HL-60 (cell line): ENCODE measurements at regions not wholly inside any gene's neighbourhood (a gene's known extent, or its start where the extent isn't known, plus 50 kb on each side); places are given as distances from the start of the nearest gene placed in this dataset.

ENCODE experiments used
- DNase-seq, 2 experiments: peaks; one replicate each; pipeline ENCODE4 v3.0.0-alpha.2; 2010 to 2020; ENCODE audit warnings: low read depth in 1 of 2, low spot score in 1 of 2
- H3K27ac ChIP-seq: fragments of 250-450 bp; sonication (Bioruptor Pico); replicated peaks from 2 replicates; pipeline ENCODE4 v1.5.1; 2020; ENCODE audit warnings: mild to moderate bottlenecking, moderate library complexity
- H3K27me3 ChIP-seq: fragments of 250-450 bp; sonication (Bioruptor Pico); 2 replicates; pipeline ENCODE4 v1.5.1; 2021; ENCODE audit warnings: mild to moderate bottlenecking, moderate library complexity; ENCODE audit not compliant: insufficient read depth, poor library complexity, severe bottlenecking
- H3K4me3 ChIP-seq: replicated peaks from 2 replicates; pipeline ENCODE4 v1.5.1; 2011; ENCODE audit warnings: mild to moderate bottlenecking, control low read depth, low read length; ENCODE audit not compliant: insufficient read depth
- GABPA ChIP-seq: IDR thresholded peaks from 2 replicates; pipeline ENCODE4 v1.6.1; 2012; ENCODE audit warnings: low read depth
- POLR2AphosphoS5 ChIP-seq: IDR thresholded peaks from 2 replicates; pipeline ENCODE4 v1.6.1; 2012; ENCODE audit warnings: low read depth
- REST ChIP-seq: IDR thresholded peaks from 2 replicates; pipeline ENCODE4 v1.6.1; 2012; ENCODE audit warnings: low read depth; ENCODE audit not compliant: insufficient replicate concordance
- SPI1 ChIP-seq: IDR thresholded peaks from 2 replicates; pipeline ENCODE4 v1.6.1; 2012; ENCODE audit warnings: low read depth, mild to moderate bottlenecking, borderline replicate concordance
- TF ChIP-seq, protein P1 (sequence below): IDR thresholded peaks from one replicate; pipeline ENCODE4 v1.5.1; 2011; ENCODE audit warnings: low read length, control low read depth, inconsistent platforms; ENCODE audit not compliant: insufficient read depth

- TF ChIP-seq, protein P1, sequence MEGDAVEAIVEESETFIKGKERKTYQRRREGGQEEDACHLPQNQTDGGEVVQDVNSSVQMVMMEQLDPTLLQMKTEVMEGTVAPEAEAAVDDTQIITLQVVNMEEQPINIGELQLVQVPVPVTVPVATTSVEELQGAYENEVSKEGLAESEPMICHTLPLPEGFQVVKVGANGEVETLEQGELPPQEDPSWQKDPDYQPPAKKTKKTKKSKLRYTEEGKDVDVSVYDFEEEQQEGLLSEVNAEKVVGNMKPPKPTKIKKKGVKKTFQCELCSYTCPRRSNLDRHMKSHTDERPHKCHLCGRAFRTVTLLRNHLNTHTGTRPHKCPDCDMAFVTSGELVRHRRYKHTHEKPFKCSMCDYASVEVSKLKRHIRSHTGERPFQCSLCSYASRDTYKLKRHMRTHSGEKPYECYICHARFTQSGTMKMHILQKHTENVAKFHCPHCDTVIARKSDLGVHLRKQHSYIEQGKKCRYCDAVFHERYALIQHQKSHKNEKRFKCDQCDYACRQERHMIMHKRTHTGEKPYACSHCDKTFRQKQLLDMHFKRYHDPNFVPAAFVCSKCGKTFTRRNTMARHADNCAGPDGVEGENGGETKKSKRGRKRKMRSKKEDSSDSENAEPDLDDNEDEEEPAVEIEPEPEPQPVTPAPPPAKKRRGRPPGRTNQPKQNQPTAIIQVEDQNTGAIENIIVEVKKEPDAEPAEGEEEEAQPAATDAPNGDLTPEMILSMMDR: no peak
- no peak for TF ChIP-seq SPI1
- no peak for TF ChIP-seq GABPA
- TF ChIP-seq REST: no peak
- no peak for TF ChIP-seq POLR2AphosphoS5
- Histone ChIP-seq H3K27me3 (no peaks in the 10 kb centered on the region), H3K27ac (no peak overlapping the region), H3K4me3 (no peak overlapping the region)
- DNase-seq: no peak
Observed at GRCh38 chr11:106420048-106420665, 342.7 kb downstream of the AASDHPPT start.

DNA sequence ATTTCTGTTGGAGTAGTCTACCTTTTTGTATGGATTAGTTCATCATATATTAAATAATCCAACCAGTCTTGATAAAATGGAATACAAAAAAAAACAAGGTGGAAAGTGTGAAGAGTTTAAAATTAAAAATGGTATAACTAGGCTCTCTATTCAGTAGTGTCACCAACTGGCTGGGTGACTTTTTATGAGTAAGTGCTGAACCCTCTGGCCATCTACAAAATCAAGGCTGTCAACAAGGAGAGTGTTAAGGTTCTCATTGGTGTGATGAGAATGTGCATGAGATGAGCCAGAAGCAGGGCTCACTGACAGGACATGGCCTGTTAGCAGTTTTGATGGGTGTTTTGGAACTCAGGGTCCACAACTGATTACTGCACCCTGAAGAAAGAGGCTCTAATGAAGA lies 343.2 kb downstream of the AASDHPPT start:
- TF ChIP-seq GABPA (no peak), POLR2AphosphoS5 (no peak), REST (no peak), SPI1 (no peak)
- TF ChIP-seq, protein P1: no peak
- Histone ChIP-seq H3K27ac (no peak overlapping the region), H3K27me3 (no peaks in the 10 kb centered on the region), H3K4me3 (no peak overlapping the region)
- DNase-seq: no peak

- TF ChIP-seq, protein P1: no peak
- TF ChIP-seq REST (no peak), SPI1 (no peak), POLR2AphosphoS5 (no peak), GABPA (no peak)
- H3K27ac ChIP-seq: no peak overlapping the region
- no peaks in the 10 kb centered on the region for H3K27me3 ChIP-seq
Observed at GRCh38 chr11:106421676-106422292, 344.3 kb downstream of the AASDHPPT start.

More at GRCh38 chr11:106421676-106422292, 344.3 kb downstream of the AASDHPPT start:
- DNase-seq: no peak
- no peak overlapping the region for H3K4me3 ChIP-seq
